ENCODE measurements at regions not wholly inside any gene's neighbourhood (a gene's known extent, or its start where the extent isn't known, plus 50 kb on each side); places are given as distances from the start of the nearest gene placed in this dataset.

DNA sequence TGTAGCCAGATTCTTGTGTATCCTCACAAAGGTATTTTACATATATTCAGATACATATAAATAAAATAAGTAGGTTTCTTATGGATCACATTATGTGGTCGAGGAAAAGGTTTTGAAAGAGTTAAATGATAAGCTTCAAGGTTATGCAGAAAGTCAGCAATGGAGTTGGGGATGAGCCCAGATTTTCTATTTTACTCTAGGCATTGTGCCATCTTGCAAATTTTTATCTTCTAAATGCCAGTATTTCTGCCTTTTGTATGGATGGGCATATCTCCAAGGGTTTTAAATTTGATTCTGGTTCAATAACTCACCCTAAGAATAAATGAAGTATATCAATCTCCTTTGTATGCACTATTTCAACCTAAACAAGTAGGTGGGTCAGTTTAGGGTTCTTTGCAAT, 410.7 kb downstream of the DMRTA1 start:
- no peak overlapping the region for H3K27ac ChIP-seq
- 83 to 95% methylated on average over 1 of the region's 1 CpG for WGBS, 2 donors
- H3K4me3 ChIP-seq = no peak overlapping the region
- H3K9me3 ChIP-seq = peaks cover 0 to 19% (median 0%) of the 10 kb centered on the region in 4 donors
- TF ChIP-seq EP300 (IDR thresholded peaks at IDR 0.05) (no peak), POLR2A (IDR thresholded peaks at IDR 0.05) (no peak), CTCF (IDR thresholded peaks at IDR 0.05) (no peak)
- DNase-seq (ENCODE audit: low spot score in 2 of 2) = no peak
- H3K4me1 ChIP-seq = no peaks in the 10 kb centered on the region
- H3K27me3 ChIP-seq = no peaks in the 10 kb centered on the region
- H3K36me3 ChIP-seq = no peaks in the 10 kb centered on the region

- Histone ChIP-seq H3K4me3 (no peak overlapping the region), H3K27ac (no peak overlapping the region), H3K27me3 (no peaks in the 10 kb centered on the region), H3K9me3 (peaks cover 0 to 28% (median 0%) of the 10 kb centered on the region in 4 donors), H3K36me3 (no peaks in the 10 kb centered on the region), H3K4me1 (no peaks in the 10 kb centered on the region)
- DNase-seq (ENCODE audit: low spot score in 2 of 2) = no peak
- WGBS, 2 donors = 92 to 94% methylated on average over 24 to 25 of the region's 25 CpGs
- TF ChIP-seq EP300 (IDR thresholded peaks at IDR 0.05) = no peak
- TF ChIP-seq CTCF (IDR thresholded peaks at IDR 0.05) = no peak
- TF ChIP-seq POLR2A (IDR thresholded peaks at IDR 0.05) = no peak
Measured at GRCh38 chr9:22863106-22863505, 416.5 kb downstream of the DMRTA1 start.

- no peak for DNase-seq (ENCODE audit: low spot score in 2 of 2)
- H3K27me3 ChIP-seq = no peaks in the 10 kb centered on the region
- no peak overlapping the region for H3K4me3 ChIP-seq
- no peaks in the 10 kb centered on the region for H3K4me1 ChIP-seq
- no peak overlapping the region for H3K27ac ChIP-seq
- no peaks in the 10 kb centered on the region for H3K36me3 ChIP-seq
- peaks cover 0 to 28% (median 0%) of the 10 kb centered on the region in 4 donors for H3K9me3 ChIP-seq
- WGBS, 2 donors = 86 to 100% methylated on average over 1 of the region's 1 CpG
- TF ChIP-seq EP300 (IDR thresholded peaks at IDR 0.05) (no peak), POLR2A (IDR thresholded peaks at IDR 0.05) (no peak), CTCF (IDR thresholded peaks at IDR 0.05) (no peak)
Measured at GRCh38 chr9:22863736-22864135, 417.1 kb downstream of the DMRTA1 start.

DNA sequence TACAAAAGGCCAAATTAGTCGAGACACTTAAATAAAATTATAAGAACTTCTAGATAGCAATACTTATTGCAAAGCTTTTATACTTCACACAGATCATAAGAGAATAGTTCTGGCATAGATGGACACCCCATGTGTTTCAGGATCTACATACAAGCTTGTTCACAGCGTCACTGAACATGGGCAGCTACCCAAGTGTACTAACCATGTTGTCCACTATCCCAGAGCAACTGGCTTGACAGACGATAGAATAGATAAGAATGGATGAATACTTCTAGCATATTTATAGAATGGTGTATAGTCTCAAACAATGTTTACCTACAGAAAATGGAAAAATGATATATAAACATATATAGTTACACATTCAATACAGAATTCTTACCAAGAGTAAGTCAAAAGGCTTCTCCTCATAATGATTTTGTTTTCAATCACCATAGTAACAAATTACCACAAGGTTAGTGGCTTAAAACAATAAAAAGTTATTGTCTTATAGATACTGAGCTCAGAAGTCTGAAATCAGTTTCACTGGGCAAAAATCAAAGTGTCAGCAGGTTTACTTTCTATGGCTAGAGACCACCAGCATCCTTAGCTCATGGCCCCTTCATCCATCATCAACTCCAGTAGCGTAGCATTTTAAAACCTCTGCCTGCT, 446.7 kb downstream of the DMRTA1 start:
- Histone ChIP-seq H3K27me3 (no peaks in the 10 kb centered on the region), H3K27ac (no peak overlapping the region), H3K9me3 (no peaks in the 10 kb centered on the region), H3K36me3 (no peaks in the 10 kb centered on the region), H3K4me1 (no peaks in the 10 kb centered on the region), H3K4me3 (no peak overlapping the region)
- no peak for DNase-seq (ENCODE audit: low spot score in 2 of 2)
- no peak for TF ChIP-seq CTCF (IDR thresholded peaks at IDR 0.05)
- no peak for TF ChIP-seq POLR2A (IDR thresholded peaks at IDR 0.05)
- TF ChIP-seq EP300 (IDR thresholded peaks at IDR 0.05) = no peak
- WGBS, 2 donors = 84 to 87% methylated on average over 4 of the region's 4 CpGs

DNA sequence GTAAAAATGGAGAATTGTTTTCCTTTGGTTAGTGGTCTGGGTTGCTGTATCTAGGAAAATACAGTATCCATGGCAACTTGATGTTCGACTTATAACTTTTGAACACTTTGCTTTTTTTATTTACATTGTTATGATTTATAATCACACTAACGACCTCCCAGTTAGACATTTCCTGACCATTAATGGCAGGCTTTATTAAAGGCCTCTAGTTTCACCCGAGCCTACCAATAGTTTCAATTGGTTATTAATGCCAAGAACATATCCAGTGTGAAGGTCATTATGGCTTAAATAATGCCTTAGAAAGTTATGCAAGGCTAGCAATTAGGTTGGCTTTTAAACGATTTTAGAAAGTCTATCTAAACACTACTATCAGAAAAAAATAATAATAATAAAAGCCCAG, 452.0 kb downstream of the DMRTA1 start:
- 29 to 33% methylated on average over 4 of the region's 4 CpGs for WGBS, 2 donors
- Histone ChIP-seq H3K4me3 (no peak overlapping the region), H3K9me3 (no peaks in the 10 kb centered on the region), H3K36me3 (no peaks in the 10 kb centered on the region), H3K27me3 (no peaks in the 10 kb centered on the region), H3K4me1 (no peaks in the 10 kb centered on the region), H3K27ac (no peak overlapping the region)
- no peak for DNase-seq (ENCODE audit: low spot score in 2 of 2)
- TF ChIP-seq POLR2A (IDR thresholded peaks at IDR 0.05) = no peak
- TF ChIP-seq CTCF (IDR thresholded peaks at IDR 0.05) = no peak
- no peak for TF ChIP-seq EP300 (IDR thresholded peaks at IDR 0.05)

Data from tibial nerve (tissue), 4 donors.